ENCODE measurements at regions not wholly inside any gene's neighbourhood (a gene's known extent, or its start where the extent isn't known, plus 50 kb on each side); places are given as distances from the start of the nearest gene placed in this dataset.

GRCh38 chr18:22698711-22699110 lies 234.4 kb upstream of the RBBP8 start:
- H3K9me3 ChIP-seq = no peaks in the 10 kb centered on the region
- TF ChIP-seq POLR2AphosphoS5 (IDR thresholded peaks at IDR 0.05) (no peak), POLR2A (IDR thresholded peaks at IDR 0.05) (no peak), CTCF (IDR thresholded peaks at IDR 0.05) (no peak)
- no peaks in the 10 kb centered on the region for H3K4me1 ChIP-seq (replicated peaks)
- no peaks in the 10 kb centered on the region for H3K27me3 ChIP-seq (replicated peaks; ENCODE audit: insufficient read depth)
- no peaks in the 10 kb centered on the region for H3K36me3 ChIP-seq
- H3K27ac ChIP-seq = no peak overlapping the region
- DNase-seq (ENCODE audit: low spot score) = no peak
- intact Hi-C loops (cut with DNase I) = no loop called here
- no peak overlapping the region for H3K4me3 ChIP-seq
- WGBS = 95% methylated on average over 1 of the region's 1 CpG

GRCh38 chr18:22699629-22700028 lies 233.5 kb upstream of the RBBP8 start:
- Histone ChIP-seq H3K4me1 (replicated peaks) (no peaks in the 10 kb centered on the region), H3K36me3 (no peaks in the 10 kb centered on the region), H3K27me3 (replicated peaks; ENCODE audit: insufficient read depth) (no peaks in the 10 kb centered on the region), H3K4me3 (no peak overlapping the region), H3K27ac (no peak overlapping the region), H3K9me3 (no peaks in the 10 kb centered on the region)
- WGBS = 70% methylated on average over 9 of the region's 9 CpGs
- intact Hi-C loops (cut with DNase I) = no loop called here
- no peak for TF ChIP-seq POLR2AphosphoS5 (IDR thresholded peaks at IDR 0.05)
- TF ChIP-seq POLR2A (IDR thresholded peaks at IDR 0.05) = no peak
- TF ChIP-seq CTCF (IDR thresholded peaks at IDR 0.05) = no peak
- no peak for DNase-seq (ENCODE audit: low spot score)

- Histone ChIP-seq H3K4me1 (replicated peaks) (no peaks in the 10 kb centered on the region), H3K27me3 (replicated peaks; ENCODE audit: insufficient read depth) (no peaks in the 10 kb centered on the region), H3K4me3 (no peak overlapping the region), H3K36me3 (no peaks in the 10 kb centered on the region), H3K27ac (no peak overlapping the region), H3K9me3 (no peaks in the 10 kb centered on the region)
- WGBS = 94% methylated on average over 1 of the region's 1 CpG
- TF ChIP-seq POLR2A (IDR thresholded peaks at IDR 0.05) (no peak), POLR2AphosphoS5 (IDR thresholded peaks at IDR 0.05) (no peak), CTCF (IDR thresholded peaks at IDR 0.05) (no peak)
- intact Hi-C loops (cut with DNase I) = no loop called here
- DNase-seq (ENCODE audit: low spot score) = no peak
Measured at GRCh38 chr18:22700920-22701319, 232.2 kb upstream of the RBBP8 start.

- WGBS = 81% methylated on average over 6 of the region's 6 CpGs
- Histone ChIP-seq H3K27ac (no peak overlapping the region), H3K36me3 (no peaks in the 10 kb centered on the region), H3K4me3 (no peak overlapping the region), H3K9me3 (no peaks in the 10 kb centered on the region), H3K27me3 (replicated peaks; ENCODE audit: insufficient read depth) (no peaks in the 10 kb centered on the region), H3K4me1 (replicated peaks) (no peaks in the 10 kb centered on the region)
- intact Hi-C loops (cut with DNase I) = no loop called here
- DNase-seq (ENCODE audit: low spot score) = no peak
- no peak for TF ChIP-seq CTCF (IDR thresholded peaks at IDR 0.05)
- TF ChIP-seq POLR2A (IDR thresholded peaks at IDR 0.05) = no peak
- no peak for TF ChIP-seq POLR2AphosphoS5 (IDR thresholded peaks at IDR 0.05)
Measured at GRCh38 chr18:22701326-22701725, 231.8 kb upstream of the RBBP8 start.

GRCh38 chr18:22701795-22702194 lies 231.3 kb upstream of the RBBP8 start:
- Histone ChIP-seq H3K9me3 (no peaks in the 10 kb centered on the region), H3K27ac (no peak overlapping the region), H3K4me1 (replicated peaks) (no peaks in the 10 kb centered on the region), H3K36me3 (no peaks in the 10 kb centered on the region), H3K4me3 (no peak overlapping the region), H3K27me3 (replicated peaks; ENCODE audit: insufficient read depth) (no peaks in the 10 kb centered on the region)
- TF ChIP-seq POLR2AphosphoS5 (IDR thresholded peaks at IDR 0.05) (no peak), CTCF (IDR thresholded peaks at IDR 0.05) (no peak)
- intact Hi-C loops (cut with DNase I) = no loop called here
- 49% methylated on average over 4 of the region's 4 CpGs for WGBS
- no peak for DNase-seq (ENCODE audit: low spot score)

Measured in prostate gland (tissue), 2 donors.